Adrenal gland (tissue), 9 donors: ENCODE measurements at regions not wholly inside any gene's neighbourhood (a gene's known extent, or its start where the extent isn't known, plus 50 kb on each side); places are given as distances from the start of the nearest gene placed in this dataset.

Experiments
- DNase-seq, 7 donors: peaks; one replicate each; pipeline ENCODE4 v3.0.0-alpha.2; 2019 to 2020
- H3K27ac ChIP-seq, 5 donors: fragments of 200-600 bp; sonication (generic) in 4 of 5; 1 replicate in 3 of 5; 2 replicates in 2 of 5; pipeline versions ENCODE4 v1.5.1 to v1.8.0; 2016 to 2020; ENCODE audit warnings: mild to moderate bottlenecking in 1 of 5
- H3K27me3 ChIP-seq: fragments of 200-600 bp; 2 replicates; pipeline ENCODE4 v1.8.0; 2021
- H3K36me3 ChIP-seq, 2 donors: fragments of 200-600 bp; replicated peaks in 1 of 2; 1 replicate in 1 of 2; 2 replicates in 1 of 2; pipeline versions ENCODE4 v1.5.1 to v1.8.0; 2018 to 2022
- H3K4me1 ChIP-seq, 2 donors: fragments of 200-600 bp; replicated peaks in 1 of 2; 1 replicate in 1 of 2; 2 replicates in 1 of 2; pipeline versions ENCODE4 v1.5.1 to v1.8.0; 2018 to 2021
- H3K4me3 ChIP-seq, 4 donors: fragments of 200-600 bp; sonication (generic) in 3 of 4; one replicate each; pipeline ENCODE4 v1.5.1; 2016 to 2018
- H3K9me3 ChIP-seq, 3 donors: fragments of 200-600 bp; sonication (generic) in 1 of 3; replicated peaks in 1 of 3; 1 replicate in 2 of 3; 2 replicates in 1 of 3; pipeline versions ENCODE4 v1.5.1 to v1.8.0; 2016 to 2021
- CTCF ChIP-seq, 6 experiments: fragments of 450-650 bp in 4 of 6; fragments of 200-600 bp in 2 of 6; sonication (generic) in 1 of 6; IDR thresholded peaks; 1 replicate in 5 of 6; 2 replicates in 1 of 6; pipeline versions ENCODE4 v1.5.1 to v1.8.0; 2016 to 2021; ENCODE audit warnings: antibody characterized with exemption in 6 of 6, mild to moderate bottlenecking in 2 of 6, moderate library complexity in 1 of 6
- POLR2A ChIP-seq, 2 donors: fragments of 450-650 bp; IDR thresholded peaks; one replicate each; pipeline ENCODE4 v1.6.1; 2017; ENCODE audit warnings: antibody characterized with exemption in 2 of 2, mild to moderate bottlenecking in 2 of 2, moderate library complexity in 1 of 2
- WGBS, 4 donors: extraction: QIAGEN DNeasy Blood & Tissue Kit in 2 of 4; methylation state at CpG; one replicate each; pipeline versions ENCODE4 v1.1.5 to v1.1.7; 2013 to 2017; 5-methylcytosine and 5-hydroxymethylcytosine counted together
- intact Hi-C, 2 donors: fragments of 100-400 bp; cut with DNase I; formaldehyde crosslinking; loops; one replicate each; pipeline versions ENCODE4 v1.14.1 to v1.15.0; 2022 to 2023
- donor health status: healthy with polysubstance abuse.
- donor health status: Bipolar disorder and iron deficiency.
- donor health status: DM: yes; HTN: yes; CAD: no.
- donor health status: DM: no; HTN: no; CAD: no.
- donor health status: DM: no; HTN: no; CAD: no.

- Histone ChIP-seq H3K27ac (no peak overlapping the region), H3K27me3 (no peaks in the 10 kb centered on the region), H3K9me3 (no peaks in the 10 kb centered on the region), H3K4me3 (no peak overlapping the region), H3K4me1 (no peaks in the 10 kb centered on the region), H3K36me3 (no peaks in the 10 kb centered on the region)
- no peak for TF ChIP-seq CTCF (IDR thresholded peaks at IDR 0.05)
- TF ChIP-seq POLR2A (IDR thresholded peaks at IDR 0.05), result no peak
- DNase-seq, result no peak
- WGBS, 4 donors, result 93 to 97% (median 95%) methylated on average over 1 of the region's 1 CpG
- intact Hi-C loops, result no loop called here
These were observed 60.4 kb upstream of the BTG1 start for GRCh38 chr12:92206011-92206410.

GRCh38 chr12:92199819-92200576 lies 54.4 kb upstream of the BTG1 start:
- TF ChIP-seq POLR2A (IDR thresholded peaks at IDR 0.05) (no peak), CTCF (IDR thresholded peaks at IDR 0.05) (no peak)
- H3K4me3 ChIP-seq, result no peak overlapping the region
- intact Hi-C loops, result no loop called here
- WGBS, 4 donors, result 85 to 87% (median 86%) methylated on average over 6 of the region's 6 CpGs
- no peaks in the 10 kb centered on the region for H3K36me3 ChIP-seq
- H3K9me3 ChIP-seq, result no peaks in the 10 kb centered on the region
- H3K4me1 ChIP-seq, result no peaks in the 10 kb centered on the region
- H3K27ac ChIP-seq, result no peak overlapping the region
- DNase-seq, result no peak
- H3K27me3 ChIP-seq, result no peaks in the 10 kb centered on the region

GRCh38 chr12:92197815-92198214 lies 52.2 kb upstream of the BTG1 start:
- WGBS, 4 donors, result 86 to 94% (median 90%) methylated on average over 4 of the region's 4 CpGs
- H3K36me3 ChIP-seq, result no peaks in the 10 kb centered on the region
- no peak overlapping the region for H3K27ac ChIP-seq
- no peaks in the 10 kb centered on the region for H3K27me3 ChIP-seq
- DNase-seq, result no peak
- TF ChIP-seq CTCF (IDR thresholded peaks at IDR 0.05), result no peak
- TF ChIP-seq POLR2A (IDR thresholded peaks at IDR 0.05), result no peak
- intact Hi-C loops, result no loop called here
- no peak overlapping the region for H3K4me3 ChIP-seq
- H3K4me1 ChIP-seq, result no peaks in the 10 kb centered on the region
- H3K9me3 ChIP-seq, result no peaks in the 10 kb centered on the region

- TF ChIP-seq CTCF (IDR thresholded peaks at IDR 0.05) (no peak), POLR2A (IDR thresholded peaks at IDR 0.05) (no peak)
- no peaks in the 10 kb centered on the region for H3K4me1 ChIP-seq
- no peaks in the 10 kb centered on the region for H3K9me3 ChIP-seq
- H3K27ac ChIP-seq, result no peak overlapping the region
- no peaks in the 10 kb centered on the region for H3K36me3 ChIP-seq
- intact Hi-C loops, result no loop called here
- no peaks in the 10 kb centered on the region for H3K27me3 ChIP-seq
- 93 to 99% (median 96%) methylated on average over 1 of the region's 1 CpG for WGBS, 4 donors
- DNase-seq, result no peak
- no peak overlapping the region for H3K4me3 ChIP-seq
These were observed 50.7 kb upstream of the BTG1 start for GRCh38 chr12:92196368-92196767.
